ENCODE measurements at regions not wholly inside any gene's neighbourhood (a gene's known extent, or its start where the extent isn't known, plus 50 kb on each side); places are given as distances from the start of the nearest gene placed in this dataset.

- Histone ChIP-seq H2AFZ (ENCODE audit: low read depth, low read length, severe bottlenecking) (no peak overlapping the region), H3K9me3 (ENCODE audit: insufficient read depth, low read length) (no peaks in the 10 kb centered on the region), H3K9ac (ENCODE audit: low read length) (no peak overlapping the region), H4K20me1 (ENCODE audit: low read depth, low read length) (no peaks in the 10 kb centered on the region), H3K9me2 (replicated peaks; ENCODE audit: insufficient read depth, low read length) (no peaks in the 10 kb centered on the region), H3K4me2 (ENCODE audit: low read depth, low read length, poor library complexity, severe bottlenecking) (no peak overlapping the region), H3K27me3 (ENCODE audit: low read length) (no peaks in the 10 kb centered on the region), H3K4me3 (ENCODE audit: insufficient read depth, low read length, poor library complexity, severe bottlenecking) (no peak overlapping the region), H3K79me2 (ENCODE audit: insufficient read depth, low read length) (no peaks in the 10 kb centered on the region), H3K27ac (ENCODE audit: low read depth, low read length) (no peak overlapping the region), H3F3A (ENCODE audit: insufficient read depth) (no peaks in the 10 kb centered on the region), H3K36me3 (ENCODE audit: low read length) (no peaks in the 10 kb centered on the region)
- TF ChIP-seq CTCF (IDR thresholded peaks at IDR 0.05; ENCODE audit: insufficient read depth, low read length, poor library complexity, severe bottlenecking), result no peak
- TF ChIP-seq EZH2phosphoT487 (conservative IDR thresholded peaks at IDR 0.05; ENCODE audit: low read length), result no peak
These were observed 255.7 kb upstream of the SORCS1 start for GRCh38 chr10:107420196-107420595.

GRCh38 chr10:107418085-107418806, 253.7 kb upstream of the SORCS1 start:
- Histone ChIP-seq H3K27ac (ENCODE audit: low read depth, low read length) (no peak overlapping the region), H3K4me2 (ENCODE audit: low read depth, low read length, poor library complexity, severe bottlenecking) (no peak overlapping the region)

GRCh38 chr10:107417446-107417845, 252.9 kb upstream of the SORCS1 start:
- H3K36me3 ChIP-seq (ENCODE audit: low read length), result no peaks in the 10 kb centered on the region
- TF ChIP-seq EZH2phosphoT487 (conservative IDR thresholded peaks at IDR 0.05; ENCODE audit: low read length) (no peak), CTCF (IDR thresholded peaks at IDR 0.05; ENCODE audit: insufficient read depth, low read length, poor library complexity, severe bottlenecking) (no peak)
- H3K9ac ChIP-seq (ENCODE audit: low read length), result no peak overlapping the region
- no peaks in the 10 kb centered on the region for H3K9me2 ChIP-seq (replicated peaks; ENCODE audit: insufficient read depth, low read length)
- no peak overlapping the region for H3K4me2 ChIP-seq (ENCODE audit: low read depth, low read length, poor library complexity, severe bottlenecking)
- no peaks in the 10 kb centered on the region for H4K20me1 ChIP-seq (ENCODE audit: low read depth, low read length)
- H2AFZ ChIP-seq (ENCODE audit: low read depth, low read length, severe bottlenecking), result no peak overlapping the region
- no peaks in the 10 kb centered on the region for H3K27me3 ChIP-seq (ENCODE audit: low read length)
- H3K79me2 ChIP-seq (ENCODE audit: insufficient read depth, low read length), result no peaks in the 10 kb centered on the region
- no peaks in the 10 kb centered on the region for H3K9me3 ChIP-seq (ENCODE audit: insufficient read depth, low read length)
- H3F3A ChIP-seq (ENCODE audit: insufficient read depth), result no peaks in the 10 kb centered on the region
- no peak overlapping the region for H3K27ac ChIP-seq (ENCODE audit: low read depth, low read length)
- H3K4me3 ChIP-seq (ENCODE audit: insufficient read depth, low read length, poor library complexity, severe bottlenecking), result no peak overlapping the region

More at GRCh38 chr10:107418085-107418806, 253.7 kb upstream of the SORCS1 start:
- no peaks in the 10 kb centered on the region for H3K36me3 ChIP-seq (ENCODE audit: low read length)
- H2AFZ ChIP-seq (ENCODE audit: low read depth, low read length, severe bottlenecking), result no peak overlapping the region
- H3K9ac ChIP-seq (ENCODE audit: low read length), result no peak overlapping the region
- H3K4me3 ChIP-seq (ENCODE audit: insufficient read depth, low read length, poor library complexity, severe bottlenecking), result no peak overlapping the region
- TF ChIP-seq CTCF (IDR thresholded peaks at IDR 0.05; ENCODE audit: insufficient read depth, low read length, poor library complexity, severe bottlenecking) (no peak), EZH2phosphoT487 (conservative IDR thresholded peaks at IDR 0.05; ENCODE audit: low read length) (no peak)
- H3K9me3 ChIP-seq (ENCODE audit: insufficient read depth, low read length), result no peaks in the 10 kb centered on the region
- H3F3A ChIP-seq (ENCODE audit: insufficient read depth), result no peaks in the 10 kb centered on the region
- H3K9me2 ChIP-seq (replicated peaks; ENCODE audit: insufficient read depth, low read length), result no peaks in the 10 kb centered on the region
- no peaks in the 10 kb centered on the region for H3K79me2 ChIP-seq (ENCODE audit: insufficient read depth, low read length)
- no peaks in the 10 kb centered on the region for H4K20me1 ChIP-seq (ENCODE audit: low read depth, low read length)
- H3K27me3 ChIP-seq (ENCODE audit: low read length), result no peaks in the 10 kb centered on the region
